ENCODE measurements at regions not wholly inside any gene's neighbourhood (a gene's known extent, or its start where the extent isn't known, plus 50 kb on each side); places are given as distances from the start of the nearest gene placed in this dataset.

- no peak overlapping the region for H3K4me3 ChIP-seq (ENCODE audit: low read depth, low read length)
- H3K27ac ChIP-seq (ENCODE audit: extremely low read depth, low read depth, low read length) = no peak overlapping the region
- H3K9me3 ChIP-seq (ENCODE audit: control insufficient read depth, insufficient read depth, low read depth, low read length) = no peaks in the 10 kb centered on the region
- ChIA-PET POLR2A (no interaction called here), CTCF (no interaction called here)
- H3K4me1 ChIP-seq (ENCODE audit: control insufficient read depth, insufficient read depth, low read length) = no peaks in the 10 kb centered on the region
- H3K36me3 ChIP-seq (ENCODE audit: control insufficient read depth in 2 of 2, insufficient read depth in 1 of 2, low read length in 2 of 2) = no peaks in the 10 kb centered on the region
- TF ChIP-seq ZNF621 (tag by site-specific recombination; IDR thresholded peaks at IDR 0.05) = no peak
- no peak for TF ChIP-seq ZNF473 (tag by site-specific recombination; IDR thresholded peaks at IDR 0.05)
- TF ChIP-seq SP3 (tag by site-specific recombination; IDR thresholded peaks at IDR 0.05) = no peak
- no peak for TF ChIP-seq ZNF311 (tag by site-specific recombination; IDR thresholded peaks at IDR 0.05; ENCODE audit: borderline replicate concordance)
- no peak for TF ChIP-seq ZNF514 (tag by site-specific recombination; IDR thresholded peaks at IDR 0.05)
- TF ChIP-seq ZNF391 (tag by site-specific recombination; IDR thresholded peaks at IDR 0.05; ENCODE audit: borderline replicate concordance, low read depth) = no peak
- no peak for TF ChIP-seq ZNF169 (tag by site-specific recombination; IDR thresholded peaks at IDR 0.05)
Observed at GRCh38 chr4:186902361-186902760, 178.7 kb upstream of the FAT1 start.

- H3K36me3 ChIP-seq (ENCODE audit: control insufficient read depth in 2 of 2, insufficient read depth in 1 of 2, low read length in 2 of 2) = no peaks in the 10 kb centered on the region
- TF ChIP-seq ZNF521 (tag by site-specific recombination; IDR thresholded peaks at IDR 0.05) (no peak), PATZ1 (tag by site-specific recombination; IDR thresholded peaks at IDR 0.05) (no peak), ZFP37 (tag by site-specific recombination; IDR thresholded peaks at IDR 0.05) (no peak), GLI2 (tag by site-specific recombination; IDR thresholded peaks at IDR 0.05; ENCODE audit: borderline replicate concordance, low read depth) (no peak), ZBTB17 (tag by site-specific recombination; IDR thresholded peaks at IDR 0.05) (no peak), ZNF362 (tag by site-specific recombination; IDR thresholded peaks at IDR 0.05) (no peak)
- H3K27ac ChIP-seq (ENCODE audit: extremely low read depth, low read depth, low read length) = no peak overlapping the region
- H3K4me1 ChIP-seq (ENCODE audit: control insufficient read depth, insufficient read depth, low read length) = no peaks in the 10 kb centered on the region
- H3K9me3 ChIP-seq (ENCODE audit: control insufficient read depth, insufficient read depth, low read depth, low read length) = no peaks in the 10 kb centered on the region
- H3K4me3 ChIP-seq (ENCODE audit: low read depth, low read length) = no peak overlapping the region
- POLR2A ChIA-PET = no interaction called here
- CTCF ChIA-PET = no interaction called here
Observed at GRCh38 chr4:186904101-186904500, 180.4 kb upstream of the FAT1 start.

GRCh38 chr4:186906722-186907121, 183.1 kb upstream of the FAT1 start:
- Histone ChIP-seq H3K27ac (ENCODE audit: extremely low read depth, low read depth, low read length) (no peak overlapping the region), H3K36me3 (ENCODE audit: control insufficient read depth in 2 of 2, insufficient read depth in 1 of 2, low read length in 2 of 2) (no peaks in the 10 kb centered on the region), H3K9me3 (ENCODE audit: control insufficient read depth, insufficient read depth, low read depth, low read length) (no peaks in the 10 kb centered on the region), H3K4me3 (ENCODE audit: low read depth, low read length) (no peak overlapping the region), H3K4me1 (ENCODE audit: control insufficient read depth, insufficient read depth, low read length) (no peaks in the 10 kb centered on the region)
- CTCF ChIA-PET = no interaction called here
- POLR2A ChIA-PET = no interaction called here
- TF ChIP-seq ZNF10 (tag by site-specific recombination; IDR thresholded peaks at IDR 0.05) (no peak), ZNF423 (tag by site-specific recombination; IDR thresholded peaks at IDR 0.05) (no peak), ZBTB48 (tag by site-specific recombination; IDR thresholded peaks at IDR 0.05) (no peak), ZBTB7A (tag by site-specific recombination; IDR thresholded peaks at IDR 0.05; ENCODE audit: low read depth) (no peak), ZNF266 (tag by site-specific recombination; IDR thresholded peaks at IDR 0.05; ENCODE audit: low read depth) (no peak), ZEB2 (tag by site-specific recombination; IDR thresholded peaks at IDR 0.05) (no peak), ZBTB10 (tag by site-specific recombination; IDR thresholded peaks at IDR 0.05) (no peak), ZNF433 (tag by site-specific recombination; IDR thresholded peaks at IDR 0.05; ENCODE audit: low read depth) (no peak), ZNF26 (tag by site-specific recombination; IDR thresholded peaks at IDR 0.05) (no peak), ZNF768 (tag by site-specific recombination; IDR thresholded peaks at IDR 0.05) (no peak)

Data from HEK293 (cell line).